Testis (tissue), 2 donors: ENCODE measurements at regions not wholly inside any gene's neighbourhood (a gene's known extent, or its start where the extent isn't known, plus 50 kb on each side); places are given as distances from the start of the nearest gene placed in this dataset.

Experiments used
- DNase-seq: peaks from one replicate; pipeline ENCODE4 v3.0.0-alpha.2; 2019
- H3K27ac ChIP-seq, 2 donors: fragments of 200-600 bp; sonication (generic); one replicate each; pipeline ENCODE4 v1.5.1; 2019
- H3K27me3 ChIP-seq: fragments of 200-600 bp; sonication (generic); one replicate; pipeline ENCODE4 v1.5.1; 2019
- H3K36me3 ChIP-seq: fragments of 200-600 bp; sonication (generic); one replicate; pipeline ENCODE4 v1.5.1; 2017; ENCODE audit warnings: low read depth; ENCODE audit errors: missing control alignments
- H3K4me1 ChIP-seq: fragments of 200-600 bp; sonication (generic); one replicate; pipeline ENCODE4 v1.5.1; 2019
- H3K4me3 ChIP-seq, 2 donors: fragments of 200-600 bp; sonication (generic); one replicate each; pipeline ENCODE4 v1.5.1; 2017 to 2019
- H3K9me3 ChIP-seq: fragments of 200-600 bp; sonication (generic); one replicate; pipeline ENCODE4 v1.5.1; 2017
- POLR2A ChIP-seq: fragments of 450-650 bp; IDR thresholded peaks from one replicate; pipeline ENCODE4 v1.6.1; 2017; ENCODE audit warnings: antibody characterized with exemption, mild to moderate bottlenecking, moderate library complexity
- WGBS, 2 donors: methylation state at CpG; one replicate each; pipeline ENCODE4 v1.1.5; 2018; 5-methylcytosine and 5-hydroxymethylcytosine counted together
- intact Hi-C: fragments of 100-400 bp; cut with DNase I; formaldehyde crosslinking; loops from one replicate; pipeline ENCODE4 v1.15.1; 2023; ENCODE audit warnings: low total_unique reads
- TF ChIP-seq, protein P1 (sequence below), 3 experiments: fragments of 450-650 bp in 2 of 3; fragments of 200-600 bp in 1 of 3; sonication (generic) in 1 of 3; IDR thresholded peaks; one replicate each; pipeline ENCODE4 v1.5.1; 2016 to 2019; ENCODE audit warnings: antibody characterized with exemption in 3 of 3, mild to moderate bottlenecking in 2 of 3, moderate library complexity in 1 of 3

GRCh38 chr1:201697174-201697573 lies 131.8 kb upstream of the IPO9 start:
- TF ChIP-seq, protein P1, sequence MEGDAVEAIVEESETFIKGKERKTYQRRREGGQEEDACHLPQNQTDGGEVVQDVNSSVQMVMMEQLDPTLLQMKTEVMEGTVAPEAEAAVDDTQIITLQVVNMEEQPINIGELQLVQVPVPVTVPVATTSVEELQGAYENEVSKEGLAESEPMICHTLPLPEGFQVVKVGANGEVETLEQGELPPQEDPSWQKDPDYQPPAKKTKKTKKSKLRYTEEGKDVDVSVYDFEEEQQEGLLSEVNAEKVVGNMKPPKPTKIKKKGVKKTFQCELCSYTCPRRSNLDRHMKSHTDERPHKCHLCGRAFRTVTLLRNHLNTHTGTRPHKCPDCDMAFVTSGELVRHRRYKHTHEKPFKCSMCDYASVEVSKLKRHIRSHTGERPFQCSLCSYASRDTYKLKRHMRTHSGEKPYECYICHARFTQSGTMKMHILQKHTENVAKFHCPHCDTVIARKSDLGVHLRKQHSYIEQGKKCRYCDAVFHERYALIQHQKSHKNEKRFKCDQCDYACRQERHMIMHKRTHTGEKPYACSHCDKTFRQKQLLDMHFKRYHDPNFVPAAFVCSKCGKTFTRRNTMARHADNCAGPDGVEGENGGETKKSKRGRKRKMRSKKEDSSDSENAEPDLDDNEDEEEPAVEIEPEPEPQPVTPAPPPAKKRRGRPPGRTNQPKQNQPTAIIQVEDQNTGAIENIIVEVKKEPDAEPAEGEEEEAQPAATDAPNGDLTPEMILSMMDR (IDR thresholded peaks at IDR 0.05): no peak
- no peak for TF ChIP-seq POLR2A
- Histone ChIP-seq H3K27me3 (no peaks in the 10 kb centered on the region), H3K27ac (peak overlapping the region in 1 of 2 donors; percentile 24), H3K9me3 (no peaks in the 10 kb centered on the region), H3K36me3 (no peaks in the 10 kb centered on the region), H3K4me3 (no peak overlapping the region), H3K4me1 (peaks cover 18% of the 10 kb centered on the region)
- 79 to 88% methylated on average over 4 of the region's 4 CpGs for WGBS, 2 donors
- no peak for DNase-seq
- intact Hi-C loops: no loop called here

DNA sequence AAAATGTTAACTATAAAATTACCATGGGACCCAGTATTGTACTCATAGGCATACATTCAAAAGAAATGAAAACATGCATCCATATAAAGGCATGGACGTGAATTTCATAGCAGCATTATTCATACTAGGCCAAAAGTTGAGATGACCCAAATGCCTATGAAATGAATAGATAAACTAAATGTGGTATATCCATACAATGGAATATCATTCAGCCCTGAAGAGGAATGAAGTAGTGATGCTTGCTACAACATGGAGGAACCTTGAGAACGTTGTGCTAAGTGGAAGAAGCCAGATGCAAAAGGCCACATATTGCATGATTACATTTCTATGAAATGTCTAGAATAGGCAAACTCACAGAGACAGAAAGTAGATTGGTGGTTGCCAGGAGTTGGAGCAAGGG lies 127.1 kb upstream of the IPO9 start:
- H3K27me3 ChIP-seq: no peaks in the 10 kb centered on the region
- no peaks in the 10 kb centered on the region for H3K9me3 ChIP-seq
- no peak for DNase-seq
- no peak overlapping the region for H3K4me3 ChIP-seq
- intact Hi-C loops: loop anchor here (10.0 kb wide), 1 partner anchor 137 kb away; no protein-coding TSS in a partner anchor
- no peak for TF ChIP-seq POLR2A
- TF ChIP-seq, protein P1 (IDR thresholded peaks at IDR 0.05): no peak
- WGBS, 2 donors: 94 to 96% methylated on average over 2 of the region's 2 CpGs
- H3K27ac ChIP-seq: no peak overlapping the region
- peaks cover 17% of the 10 kb centered on the region for H3K4me1 ChIP-seq
- no peaks in the 10 kb centered on the region for H3K36me3 ChIP-seq

DNA sequence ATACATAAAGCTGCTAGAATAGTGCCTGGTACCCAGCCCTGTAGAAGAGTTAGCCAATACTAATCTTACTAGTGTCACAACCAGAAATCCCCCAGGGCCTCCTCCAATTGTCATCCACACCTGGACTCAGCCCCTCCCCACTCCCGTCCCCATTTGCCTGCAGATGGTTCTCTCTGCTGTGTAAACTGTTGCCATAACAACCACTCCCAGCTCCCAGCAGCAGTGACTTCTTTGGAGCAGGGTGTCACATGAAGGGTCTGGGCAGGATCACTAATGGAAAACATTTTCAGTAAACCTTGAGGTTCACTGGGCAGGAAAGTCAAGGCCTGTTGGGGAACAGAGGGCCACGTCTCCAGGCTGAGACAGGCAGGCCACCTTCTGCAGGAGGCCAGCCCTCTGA lies 126.0 kb upstream of the IPO9 start:
- TF ChIP-seq POLR2A: no peak
- TF ChIP-seq, protein P1 (IDR thresholded peaks at IDR 0.05): no peak
- intact Hi-C loops: loop anchor here (10.0 kb wide), 1 partner anchor 138 kb away; no protein-coding TSS in a partner anchor
- Histone ChIP-seq H3K9me3 (no peaks in the 10 kb centered on the region), H3K36me3 (no peaks in the 10 kb centered on the region), H3K27me3 (no peaks in the 10 kb centered on the region), H3K4me1 (peaks cover 13% of the 10 kb centered on the region), H3K27ac (peak overlapping the region in 1 of 2 donors; percentile 4), H3K4me3 (no peak overlapping the region)
- 55 to 59% methylated on average over 2 of the region's 2 CpGs for WGBS, 2 donors
- DNase-seq: no peak

GRCh38 chr1:201703621-201704438 lies 125.1 kb upstream of the IPO9 start:
- Histone ChIP-seq H3K4me3 (no peak overlapping the region), H3K4me1 (peaks cover 13% of the 10 kb centered on the region), H3K27me3 (no peaks in the 10 kb centered on the region), H3K36me3 (no peaks in the 10 kb centered on the region), H3K27ac (peak overlapping the region in 1 of 2 donors; percentile 4), H3K9me3 (no peaks in the 10 kb centered on the region)
- DNase-seq: peak; percentile 90
- 13 to 14% methylated on average over 9 to 23 of the region's 23 CpGs for WGBS, 2 donors
- intact Hi-C loops: loop anchor here (10.0 kb wide), 1 partner anchor 139 kb away; no protein-coding TSS in a partner anchor
- TF ChIP-seq, protein P1 (IDR thresholded peaks at IDR 0.05): peak; percentile 90 to 97 (median 97)
- TF ChIP-seq POLR2A: no peak
